IMR-90 (cell line): ENCODE measurements at regions not wholly inside any gene's neighbourhood (a gene's known extent, or its start where the extent isn't known, plus 50 kb on each side); places are given as distances from the start of the nearest gene placed in this dataset.

Experiments
- ATAC-seq: fragments of 200-7000 bp; cut with Tn5 transposase; 2 replicates; pipeline ENCODE4 v1.9.1; 2020; ENCODE audit warnings: low read depth, mild to moderate bottlenecking, moderate library complexity
- BruUV-seq: library from RNA; stranded (reverse); fragments of 400-500 nt; replicated peaks from 2 replicates; lab custom pipeline; 2021; lab: Mats Ljungman, UMichigan
- CTCF ChIA-PET: fragments of 300-600 bp; formaldehyde crosslinking; extraction: SDS; loops from one replicate; lab custom pipeline; 2021; ENCODE audit warnings: antibody characterized with exemption; lab: Yijun Ruan, JAX
- POLR2A ChIA-PET: fragments of 300-600 bp; sonication (Branson Sonifier 250); formaldehyde crosslinking; loops from one replicate; lab custom pipeline; 2022; ENCODE audit warnings: antibody characterized with exemption; ENCODE audit not compliant: unreplicated experiment; lab: Charles Lee
- DNase-seq: peaks from one replicate; pipeline ENCODE4 v3.0.0; 2013
- H2AFZ ChIP-seq: replicated peaks from 2 replicates; pipeline ENCODE3; 2013; ENCODE audit warnings: low read length, mild to moderate bottlenecking; ENCODE audit not compliant: poor library complexity
- H2AK5ac ChIP-seq: 2 replicates; pipeline ENCODE4 v1.6.1; 2013; ENCODE audit warnings: low read depth, low read length, inconsistent platforms
- H2AK9ac ChIP-seq: replicated peaks from 2 replicates; pipeline ENCODE3; 2013; ENCODE audit warnings: mild to moderate bottlenecking, low read depth, low read length, moderate library complexity; ENCODE audit not compliant: poor library complexity
- H2BK120ac ChIP-seq: 2 replicates; pipeline ENCODE4 v1.6.1; 2013; ENCODE audit warnings: low read depth, low read length, inconsistent platforms
- H2BK15ac ChIP-seq: 3 replicates; pipeline ENCODE4 v1.6.1; 2013; ENCODE audit warnings: low read depth, low read length, inconsistent platforms
- H2BK20ac ChIP-seq: 2 replicates; pipeline ENCODE4 v1.6.1; 2013; ENCODE audit warnings: low read depth, mild to moderate bottlenecking, inconsistent platforms, low read length, moderate library complexity
- H2BK5ac ChIP-seq: 2 replicates; pipeline ENCODE4 v1.6.1; 2013; ENCODE audit warnings: mild to moderate bottlenecking, low read depth, low read length, inconsistent platforms; ENCODE audit not compliant: poor library complexity, severe bottlenecking
- H3K14ac ChIP-seq: replicated peaks from 2 replicates; pipeline ENCODE4 v1.6.1; 2013; ENCODE audit warnings: low read depth, low read length, inconsistent platforms
- H3K18ac ChIP-seq: 2 replicates; pipeline ENCODE4 v1.6.1; 2013; ENCODE audit warnings: low read depth, low read length, control low read depth
- H3K23ac ChIP-seq: 2 replicates; pipeline ENCODE4 v1.6.1; 2013; ENCODE audit warnings: low read depth, low read length, inconsistent platforms
- H3K27ac ChIP-seq: 2 replicates; pipeline ENCODE4 v1.5.1; 2013; ENCODE audit warnings: mild to moderate bottlenecking, control low read depth, low read length; ENCODE audit not compliant: insufficient read depth
- H3K27me3 ChIP-seq: 2 replicates; pipeline ENCODE4 v1.6.1; 2013; ENCODE audit warnings: low read length; ENCODE audit not compliant: control insufficient read depth, insufficient read depth
- H3K36me3 ChIP-seq: 2 replicates; pipeline ENCODE4 v1.6.1; 2013; ENCODE audit warnings: low read length, mixed read lengths; ENCODE audit not compliant: control insufficient read depth, insufficient read depth
- H3K4ac ChIP-seq: 2 replicates; pipeline ENCODE4 v1.6.1; 2013; ENCODE audit warnings: low read depth, low read length, inconsistent platforms
- H3K4me1 ChIP-seq: 2 replicates; pipeline ENCODE4 v1.6.1; 2013; ENCODE audit warnings: low read length, mixed read lengths; ENCODE audit not compliant: control insufficient read depth, insufficient read depth
- H3K4me2 ChIP-seq: 2 replicates; pipeline ENCODE4 v1.6.1; 2013; ENCODE audit warnings: low read depth, mild to moderate bottlenecking, control low read depth, low read length, moderate library complexity
- H3K4me3 ChIP-seq: 2 replicates; pipeline ENCODE4 v1.5.1; 2013; ENCODE audit warnings: low read depth, mild to moderate bottlenecking, control low read depth, low read length, moderate library complexity; ENCODE audit not compliant: insufficient read depth
- H3K56ac ChIP-seq: 2 replicates; pipeline ENCODE4 v1.6.1; 2013; ENCODE audit warnings: low read length, inconsistent platforms; ENCODE audit not compliant: insufficient read depth; ENCODE audit errors: extremely low read depth
- H3K79me1 ChIP-seq, 2 experiments: 2 replicates each; pipeline ENCODE4 v1.6.1; 2013; ENCODE audit warnings: low read length in 2 of 2, inconsistent platforms in 1 of 2, low read depth in 1 of 2
- H3K9ac ChIP-seq: 2 replicates; pipeline ENCODE4 v1.6.1; 2013; ENCODE audit warnings: low read depth, low read length, control low read depth
- H3K9me1 ChIP-seq: 2 replicates; pipeline ENCODE4 v1.6.1; 2013; ENCODE audit warnings: low read length, inconsistent platforms; ENCODE audit not compliant: insufficient read depth
- H3K9me3 ChIP-seq: 2 replicates; pipeline ENCODE4 v1.6.1; 2013; ENCODE audit warnings: low read length; ENCODE audit not compliant: control insufficient read depth, insufficient read depth
- H4K20me1 ChIP-seq: 2 replicates; pipeline ENCODE4 v1.6.1; 2013; ENCODE audit warnings: low read length, inconsistent platforms; ENCODE audit not compliant: insufficient read depth
- H4K5ac ChIP-seq: 2 replicates; pipeline ENCODE4 v1.6.1; 2013; ENCODE audit warnings: mild to moderate bottlenecking, low read depth, low read length, control low read depth
- H4K8ac ChIP-seq, 2 experiments: 2 replicates each; pipeline ENCODE4 v1.6.1; 2013; ENCODE audit warnings: low read depth in 2 of 2, low read length in 2 of 2, control low read depth in 1 of 2, inconsistent platforms in 1 of 2
- H4K91ac ChIP-seq: 2 replicates; pipeline ENCODE4 v1.6.1; 2013; ENCODE audit warnings: low read depth, low read length, inconsistent platforms; ENCODE audit not compliant: insufficient read depth
- BHLHE40 ChIP-seq: fragments of 150-350 bp; IDR thresholded peaks from 2 replicates; pipeline ENCODE4 v1.6.1; 2016; ENCODE audit warnings: mild to moderate bottlenecking, low read depth, low read length
- CHD1 ChIP-seq: IDR thresholded peaks from 2 replicates; pipeline ENCODE4 v1.6.1; 2012; ENCODE audit warnings: low read depth, low read length, improper control_type of control experiment
- ELK1 ChIP-seq: fragments of 150-350 bp; IDR thresholded peaks from 2 replicates; pipeline ENCODE4 v1.6.1; 2016; ENCODE audit warnings: low read depth, mild to moderate bottlenecking, low read length, moderate library complexity, borderline replicate concordance
- MAFK ChIP-seq: IDR thresholded peaks from 2 replicates; pipeline ENCODE4 v1.6.1; 2012; ENCODE audit warnings: low read depth, low read length, improper control_type of control experiment
- MAZ ChIP-seq: IDR thresholded peaks from 2 replicates; pipeline ENCODE4 v1.6.1; 2012; ENCODE audit warnings: low read depth, mild to moderate bottlenecking, low read length, improper control_type of control experiment, moderate library complexity, borderline replicate concordance
- MXI1 ChIP-seq: IDR thresholded peaks from 2 replicates; pipeline ENCODE4 v1.6.1; 2012; ENCODE audit warnings: low read depth, mild to moderate bottlenecking, low read length, moderate library complexity, borderline replicate concordance
- POLR2A ChIP-seq: IDR thresholded peaks from 2 replicates; pipeline ENCODE4 v1.6.1; 2012; ENCODE audit warnings: mild to moderate bottlenecking, low read depth, low read length
- RAD21 ChIP-seq: IDR thresholded peaks from 2 replicates; pipeline ENCODE4 v1.6.1; 2012; ENCODE audit warnings: low read length, improper control_type of control experiment
- RFX5 ChIP-seq: IDR thresholded peaks from 2 replicates; pipeline ENCODE4 v1.8.0; 2012; ENCODE audit warnings: low read depth, mild to moderate bottlenecking, low read length, moderate library complexity
- USF2 ChIP-seq: fragments of 150-350 bp; IDR thresholded peaks from 2 replicates; pipeline ENCODE4 v1.6.1; 2017; ENCODE audit warnings: mild to moderate bottlenecking, antibody characterized with exemption, low read length, low read depth
- WGBS, 2 experiments: methylation state at CpG; one replicate each; pipeline versions ENCODE4 v1.1.5 to v1.1.7; 2013; ENCODE audit warnings: missing lambda C conversion rate in 2 of 2; ENCODE audit not compliant: insufficient read length in 1 of 2; ENCODE audit errors: extremely low coverage in 2 of 2; 5-methylcytosine and 5-hydroxymethylcytosine counted together
- dilution Hi-C: fragments of 300-500 bp; cut with HindIII; formaldehyde crosslinking; loops from one replicate; pipeline ENCODE4 v1.14.3; 2018; ENCODE audit warnings: low sequenced_read_pairs; ENCODE audit not compliant: unreplicated experiment
- in situ Hi-C: fragments of 300-500 bp; cut with MboI; formaldehyde crosslinking; loops from 3 replicates; pipeline ENCODE4 v1.14.3; 2019; ENCODE audit warnings: low sequenced_read_pairs, inconsistent platforms, mixed read lengths
- intact Hi-C: fragments of 100-400 bp; cut with micrococcal nuclease; formaldehyde crosslinking; loops from 2 replicates; pipeline ENCODE4 v1.10.0; 2022

GRCh38 chr1:175866776-175867175, 123.4 kb upstream of the TNR start:
- H2BK120ac ChIP-seq, result no peak overlapping the region
- no peak overlapping the region for H2AFZ ChIP-seq
- no peak overlapping the region for H3K18ac ChIP-seq
- CTCF ChIA-PET, result no interaction called here
- no peaks in the 10 kb centered on the region; the same call in 1 of the 2 replicates for H3K9me3 ChIP-seq
- TF ChIP-seq MAZ (no peak), USF2 (no peak), RAD21 (no peak), ELK1 (no peak), MAFK (no peak), BHLHE40 (no peak), POLR2A (no peak), RFX5 (no peak), MXI1 (no peak), CHD1 (no peak)
- H3K14ac ChIP-seq, result no peak overlapping the region
- H3K4me3 ChIP-seq, result no peak overlapping the region
- no peaks in the 10 kb centered on the region for H3K9me1 ChIP-seq
- peaks cover 6% of the 10 kb centered on the region; the same call in 1 of the 2 replicates for H3K27me3 ChIP-seq
- H2BK20ac ChIP-seq, result no peak overlapping the region
- H2AK9ac ChIP-seq, result no peak overlapping the region
- H4K20me1 ChIP-seq, result no peaks in the 10 kb centered on the region
- H2BK5ac ChIP-seq, result no peak overlapping the region
- H3K79me1 ChIP-seq, result no peaks in the 10 kb centered on the region
- no peak overlapping the region for H3K9ac ChIP-seq
- H3K4me2 ChIP-seq, result no peak overlapping the region
- BruUV-seq, result no TSS peak
- DNase-seq (no peak), ATAC-seq (no peak)
- H4K5ac ChIP-seq, result no peak overlapping the region
- H3K56ac ChIP-seq, result no peak overlapping the region
- no peaks in the 10 kb centered on the region for H3K4me1 ChIP-seq
- H3K23ac ChIP-seq, result no peak overlapping the region
- no CpG with 5 or more reads among the region's 2 CpGs for WGBS, 2 experiments
- H3K27ac ChIP-seq, result no peak overlapping the region
- H2AK5ac ChIP-seq, result no peak overlapping the region
- no peak overlapping the region for H3K4ac ChIP-seq
- POLR2A ChIA-PET, result interaction anchor here (0.5 kb wide), 1 partner anchor 68 kb away, joined by 4 read pairs; no protein-coding TSS in a partner anchor
- intact Hi-C loops (no loop called here), dilution Hi-C loops (no loop called here), in situ Hi-C loops (no loop called here)
- H2BK15ac ChIP-seq, result no peak overlapping the region
- H4K8ac ChIP-seq, result no peak overlapping the region
- no peak overlapping the region for H4K91ac ChIP-seq
- no peaks in the 10 kb centered on the region for H3K36me3 ChIP-seq
